Activated naive CD4-positive, alpha-beta T cell treated with Interleukin-2 at 50 U/mL for 16 hours (primary cell): ENCODE measurements at regions not wholly inside any gene's neighbourhood (a gene's known extent, or its start where the extent isn't known, plus 50 kb on each side); places are given as distances from the start of the nearest gene placed in this dataset.

Experiments
- DNase-seq: peaks from one replicate; pipeline ENCODE4 v3.0.0-alpha.2; 2020

GRCh38 chr16:72308396-72308795 is 136.4 kb upstream of the PMFBP1 start:
- DNase-seq, result no peak

GRCh38 chr16:72302332-72302731 is 130.4 kb upstream of the PMFBP1 start:
- DNase-seq, result no peak

DNA sequence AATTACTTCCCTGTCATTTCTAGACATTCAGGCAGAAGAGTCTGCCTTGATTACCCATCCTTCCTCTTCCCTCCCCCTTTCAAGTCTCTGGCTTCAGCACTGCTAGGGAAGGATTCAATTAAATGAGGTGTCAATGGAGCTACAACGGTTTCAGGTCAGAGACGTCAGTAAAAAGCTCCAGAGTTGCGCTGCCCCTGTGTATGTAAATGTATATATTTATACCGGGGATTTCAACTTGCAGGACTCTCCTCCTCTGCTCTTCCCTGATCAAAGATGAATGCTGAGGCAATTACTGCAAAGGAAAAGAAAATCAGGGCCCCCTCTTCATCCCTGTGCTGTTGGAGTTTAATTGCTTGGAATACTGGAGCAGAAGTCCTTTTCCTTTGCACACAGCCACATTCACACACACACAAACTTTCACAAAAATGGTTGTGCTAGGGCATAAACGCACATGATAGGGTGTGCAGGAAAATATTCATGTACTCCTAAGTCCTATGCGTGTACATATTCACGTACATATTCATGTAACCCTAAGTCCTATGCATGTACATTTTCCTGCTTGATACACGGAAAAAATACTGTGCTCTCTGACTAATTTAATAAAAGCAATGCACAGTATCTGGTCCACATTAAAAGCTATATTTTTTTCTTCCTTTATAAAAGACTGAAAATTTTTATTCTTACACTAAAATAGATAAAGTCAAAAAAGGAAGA is 129.7 kb upstream of the PMFBP1 start:
- DNase-seq, result no peak

GRCh38 chr16:72300892-72301291 is 128.9 kb upstream of the PMFBP1 start:
- no peak for DNase-seq

DNA sequence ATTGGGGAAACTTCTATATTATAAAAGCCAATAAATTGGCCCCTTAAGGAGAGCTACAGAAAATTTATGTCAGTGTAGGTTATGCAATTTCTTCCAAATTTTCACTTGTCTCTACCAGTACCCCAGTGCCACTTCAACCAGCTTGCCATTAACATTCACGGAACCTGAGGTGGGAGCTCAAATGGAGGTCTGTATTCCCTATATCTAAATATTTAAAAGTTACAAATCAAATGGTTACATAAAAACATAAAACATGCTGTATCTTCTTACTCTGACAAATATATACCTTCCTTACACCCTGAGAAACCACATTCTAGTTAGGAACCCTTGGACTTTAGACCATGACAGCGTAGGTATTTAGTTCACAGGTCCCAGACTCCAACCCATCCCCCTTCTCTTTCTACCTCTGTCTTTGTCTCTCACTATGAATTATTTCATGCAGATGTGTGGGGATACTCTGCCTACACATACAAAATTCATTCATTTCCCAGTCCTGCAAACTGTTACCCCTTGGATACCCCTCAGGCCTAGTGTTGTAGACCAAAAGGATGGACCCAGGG is 127.8 kb upstream of the PMFBP1 start:
- no peak for DNase-seq

- no peak for DNase-seq
These were observed 127.0 kb upstream of the PMFBP1 start for GRCh38 chr16:72298961-72299360.

DNA sequence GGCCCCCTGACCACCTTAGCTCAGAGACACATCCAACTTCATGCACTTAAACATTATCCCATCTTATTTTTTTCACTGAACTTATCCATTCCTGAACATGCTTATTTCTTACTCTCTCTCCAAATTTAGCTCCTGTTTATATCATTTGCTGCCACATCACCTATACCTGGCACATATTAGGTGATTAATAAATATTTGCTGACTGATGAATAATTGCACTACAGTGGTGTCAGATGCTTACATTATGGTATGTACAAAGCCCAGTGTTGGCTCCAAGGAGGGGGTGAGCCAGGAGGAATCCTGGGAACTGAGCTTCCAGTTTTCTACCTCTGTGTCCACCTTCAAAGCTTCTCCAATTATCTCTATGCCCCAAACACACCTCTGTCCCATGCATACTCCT is 124.0 kb upstream of the PMFBP1 start:
- DNase-seq, result no peak

DNA sequence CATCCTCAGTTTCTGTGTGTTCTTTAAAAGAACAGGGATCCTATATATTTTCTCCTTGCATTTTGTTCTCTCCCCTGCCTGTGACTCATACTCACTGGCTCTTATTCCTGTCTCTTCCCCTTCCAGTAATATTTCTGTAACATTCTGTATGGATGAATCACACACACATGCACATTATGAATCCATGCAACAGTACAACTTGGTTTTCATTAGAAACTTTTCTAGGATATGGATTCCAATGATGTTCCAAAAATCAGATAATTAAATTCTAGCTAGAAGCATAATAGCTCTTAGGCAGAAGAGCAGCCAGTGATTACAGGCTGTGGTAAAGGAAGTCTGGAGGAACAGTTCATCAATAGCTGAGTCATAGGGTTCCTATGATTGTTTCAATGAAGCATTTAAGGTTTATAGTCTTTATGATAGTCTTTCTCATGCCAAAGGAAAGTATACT is 119.6 kb upstream of the PMFBP1 start:
- no peak for DNase-seq

GRCh38 chr16:72291121-72291520 is 119.2 kb upstream of the PMFBP1 start:
- no peak for DNase-seq

GRCh38 chr16:72287649-72288048 is 115.7 kb upstream of the PMFBP1 start:
- DNase-seq, result no peak

- DNase-seq, result no peak
These were observed 115.1 kb upstream of the PMFBP1 start for GRCh38 chr16:72286936-72287620.

GRCh38 chr16:72285728-72286127 is 113.8 kb upstream of the PMFBP1 start:
- DNase-seq, result no peak

- no peak for DNase-seq
These were observed 113.4 kb upstream of the PMFBP1 start for GRCh38 chr16:72285324-72285723.

DNA sequence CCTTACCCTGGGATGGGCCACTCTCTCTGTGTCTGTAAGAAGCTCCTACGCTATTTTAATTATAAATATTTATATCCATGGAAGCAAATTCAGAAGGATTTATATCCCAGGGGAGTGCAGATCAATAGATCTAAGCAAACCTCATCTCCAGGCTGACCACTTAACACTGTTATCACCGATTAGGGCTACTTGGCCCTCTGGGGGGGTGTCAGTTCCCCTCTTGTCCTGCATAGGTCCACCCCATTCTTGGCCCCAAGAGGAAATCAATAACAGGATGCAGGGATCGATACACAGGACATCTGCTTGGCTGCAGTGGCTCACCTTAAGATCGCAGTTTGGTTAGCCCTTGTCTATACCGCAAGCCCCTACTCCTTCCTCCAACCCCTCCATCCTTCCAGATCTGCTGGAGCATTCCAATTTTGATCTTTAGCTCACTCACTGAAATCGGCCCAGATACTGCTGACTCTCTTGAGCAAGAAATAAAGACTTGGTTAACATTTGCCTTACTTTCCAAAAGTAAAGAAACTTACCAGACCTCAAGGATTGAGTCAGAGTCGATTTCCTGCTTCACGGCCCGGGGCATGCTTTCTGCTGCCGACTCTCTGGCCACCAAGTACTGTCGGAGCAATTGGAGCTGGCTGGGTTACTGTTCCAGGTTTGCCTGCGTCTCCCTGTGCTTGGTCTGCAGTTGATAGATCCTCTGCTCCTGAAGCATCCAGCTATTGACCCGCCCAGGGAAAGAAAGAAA is 112.3 kb upstream of the PMFBP1 start:
- no peak for DNase-seq

GRCh38 chr16:72282362-72282761 is 110.4 kb upstream of the PMFBP1 start:
- no peak for DNase-seq

- DNase-seq, result no peak
These were observed 106.3 kb upstream of the PMFBP1 start for GRCh38 chr16:72278301-72278700.

DNA sequence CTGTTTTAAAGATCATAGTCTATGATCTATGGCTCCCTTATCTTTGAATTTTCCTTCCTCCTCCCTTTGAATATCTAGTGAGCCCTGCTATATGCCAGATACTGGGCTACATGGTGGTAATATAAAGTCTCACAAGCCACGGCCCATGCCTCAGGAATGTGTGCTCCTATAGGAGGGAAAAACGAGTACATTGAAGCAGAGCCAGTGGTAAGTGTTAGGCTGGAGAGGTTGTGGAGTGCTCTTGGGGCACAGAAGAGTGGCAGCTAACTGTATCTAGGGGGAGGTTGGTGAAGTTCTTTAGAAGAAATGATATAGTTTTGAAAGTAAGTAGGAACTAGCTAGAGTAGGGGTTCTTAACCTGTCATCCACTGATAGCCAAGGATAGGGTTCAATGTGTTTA is 105.8 kb upstream of the PMFBP1 start:
- no peak for DNase-seq

GRCh38 chr16:72271699-72272240 is 99.8 kb upstream of the PMFBP1 start:
- no peak for DNase-seq

DNA sequence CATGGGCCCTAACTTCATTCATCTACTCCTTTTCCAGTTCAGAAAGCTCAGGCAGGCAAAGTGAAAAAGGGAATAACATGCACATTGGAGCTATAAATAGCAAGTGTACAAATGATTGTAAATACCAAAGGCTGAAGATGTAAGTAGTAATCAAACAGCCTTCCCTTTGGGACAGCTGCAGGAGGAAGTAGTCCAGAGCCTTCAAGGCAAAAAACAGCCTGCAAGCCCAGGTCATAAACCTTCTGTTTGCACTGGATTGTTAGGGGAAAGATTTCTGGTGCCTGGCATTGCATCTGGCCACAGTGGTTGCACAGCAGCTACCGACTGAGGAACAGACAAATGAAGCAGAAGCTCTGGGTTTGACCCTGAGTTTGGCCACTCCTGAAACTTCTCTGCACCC is 98.6 kb upstream of the PMFBP1 start:
- no peak for DNase-seq

- no peak for DNase-seq
These were observed 94.9 kb upstream of the PMFBP1 start for GRCh38 chr16:72266836-72267235.

DNA sequence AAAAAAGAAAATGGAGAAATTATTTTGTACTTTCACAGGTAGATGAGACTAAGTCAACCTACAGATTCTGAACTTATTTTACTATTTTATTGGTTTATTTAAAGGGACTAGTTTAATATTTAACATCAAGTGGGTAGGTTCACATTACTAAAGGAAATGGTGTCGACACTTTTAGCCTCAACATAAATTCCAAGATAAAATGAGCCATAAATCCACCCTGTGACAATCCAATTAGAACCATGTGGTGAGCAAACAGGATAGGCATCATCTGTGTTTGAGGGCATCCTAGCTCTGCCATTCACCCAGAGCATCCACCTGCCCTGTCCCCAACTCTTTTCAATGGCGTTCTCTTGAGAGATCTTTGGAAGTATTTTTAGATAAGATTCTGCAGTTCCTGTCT is 92.8 kb upstream of the PMFBP1 start:
- DNase-seq, result no peak

DNA sequence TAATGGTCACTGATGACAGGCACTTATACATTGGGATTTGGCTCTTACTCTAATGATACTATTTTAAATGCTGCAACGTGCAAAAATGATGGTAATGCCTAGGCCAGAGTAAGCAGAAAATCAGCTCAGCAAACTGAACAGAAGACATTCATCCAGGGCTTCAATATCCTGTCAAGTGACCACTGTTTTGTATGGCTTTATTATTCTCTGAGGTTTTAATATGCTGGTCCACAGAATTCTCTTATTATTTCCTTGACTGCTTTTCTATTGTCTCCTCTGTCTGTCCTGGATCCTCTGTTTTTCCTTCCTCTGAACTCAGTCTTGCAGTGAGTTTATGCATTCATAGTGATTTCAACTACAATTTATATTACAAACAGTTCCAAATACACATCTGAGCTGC is 90.8 kb upstream of the PMFBP1 start:
- DNase-seq, result no peak

DNA sequence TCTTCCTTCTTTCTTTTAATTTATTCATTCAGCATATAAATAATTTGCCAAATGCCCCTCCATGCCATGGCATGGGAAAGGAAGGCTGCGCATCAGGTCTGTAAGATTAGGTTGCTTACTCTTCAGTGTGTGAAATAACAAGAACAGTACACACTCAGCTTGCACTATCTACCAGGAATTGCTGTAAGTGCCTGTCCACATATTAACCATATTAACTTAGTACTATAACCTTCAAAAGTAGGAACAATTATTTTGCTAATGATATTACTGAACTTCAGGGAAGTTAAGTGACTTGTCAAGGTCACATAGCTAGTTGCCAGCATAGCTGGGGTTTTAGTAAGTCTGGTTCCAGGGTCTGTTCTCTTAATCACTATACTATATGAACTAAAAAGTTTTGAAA is 89.2 kb upstream of the PMFBP1 start:
- DNase-seq, result no peak
